CD14-positive monocyte (primary cell): ENCODE measurements at regions not wholly inside any gene's neighbourhood (a gene's known extent, or its start where the extent isn't known, plus 50 kb on each side); places are given as distances from the start of the nearest gene placed in this dataset.

Source experiments
- DNase-seq, 3 donors: peaks; one replicate each; pipeline ENCODE4 v3.0.0-alpha.2; 2011 to 2022
- H2AFZ ChIP-seq: 2 replicates; pipeline ENCODE4 v1.6.0; 2012; ENCODE audit warnings: mild to moderate bottlenecking, low read depth, low read length, inconsistent platforms; ENCODE audit not compliant: insufficient read depth, poor library complexity, severe bottlenecking
- H3K27ac ChIP-seq, 2 donors: 1 replicate in 1 of 2; 2 replicates in 1 of 2; pipeline ENCODE4 v1.5.1; 2012 to 2013; ENCODE audit warnings: low read length in 2 of 2, control low read depth in 1 of 2, inconsistent platforms in 1 of 2, low read depth in 1 of 2, mild to moderate bottlenecking in 1 of 2
- H3K27me3 ChIP-seq, 2 donors: one replicate each; pipeline versions ENCODE4 v1.6.0 to v1.6.1; 2011 to 2013; ENCODE audit warnings: low read length in 2 of 2; ENCODE audit not compliant: control insufficient read depth in 2 of 2, insufficient read depth in 2 of 2
- H3K36me3 ChIP-seq, 2 donors: replicated peaks in 1 of 2; 1 replicate in 1 of 2; 2 replicates in 1 of 2; pipeline versions ENCODE4 v1.5.1 to v1.6.1; 2012 to 2013; ENCODE audit warnings: low read length in 2 of 2, control low read depth in 1 of 2, inconsistent platforms in 1 of 2, mild to moderate bottlenecking in 1 of 2; ENCODE audit not compliant: insufficient read depth in 2 of 2, control insufficient read depth in 1 of 2
- H3K4me1 ChIP-seq, 2 donors: 1 replicate in 1 of 2; 2 replicates in 1 of 2; pipeline versions ENCODE4 v1.5.1 to v1.6.1; 2012 to 2013; ENCODE audit warnings: low read length in 2 of 2, control low read depth in 1 of 2, inconsistent platforms in 1 of 2, mild to moderate bottlenecking in 1 of 2, moderate library complexity in 1 of 2; ENCODE audit not compliant: insufficient read depth in 2 of 2, control insufficient read depth in 1 of 2
- H3K4me2 ChIP-seq: replicated peaks from 2 replicates; pipeline ENCODE3; 2012; ENCODE audit warnings: low read length, moderate library complexity, mild to moderate bottlenecking; ENCODE audit not compliant: poor library complexity, severe bottlenecking; ENCODE audit errors: extremely low read depth
- H3K4me3 ChIP-seq, 3 experiments: fragments of 200-600 bp in 1 of 3; sonication (generic) in 1 of 3; replicated peaks in 1 of 3; 1 replicate in 2 of 3; 2 replicates in 1 of 3; pipeline ENCODE4 v1.5.1; 2011 to 2013; ENCODE audit warnings: low read length in 3 of 3, mild to moderate bottlenecking in 3 of 3, control low read depth in 2 of 3, low read depth in 2 of 3, inconsistent platforms in 1 of 3, moderate library complexity in 1 of 3
- H3K79me2 ChIP-seq: 2 replicates; pipeline ENCODE4 v1.6.0; 2012; ENCODE audit warnings: mild to moderate bottlenecking, control low read depth, inconsistent platforms, low read length, moderate library complexity; ENCODE audit not compliant: insufficient read depth
- H3K9ac ChIP-seq: 2 replicates; pipeline ENCODE4 v1.6.0; 2017; ENCODE audit warnings: low read length, mild to moderate bottlenecking; ENCODE audit not compliant: insufficient read depth, poor library complexity, severe bottlenecking
- H3K9me3 ChIP-seq, 2 donors: replicated peaks in 1 of 2; 1 replicate in 1 of 2; 2 replicates in 1 of 2; pipeline versions ENCODE4 v1.5.1 to v1.6.1; 2012 to 2013; ENCODE audit warnings: low read length in 2 of 2, control low read depth in 1 of 2; ENCODE audit not compliant: control insufficient read depth in 1 of 2, insufficient read depth in 1 of 2
- H4K20me1 ChIP-seq: 2 replicates; pipeline ENCODE4 v1.6.0; 2012; ENCODE audit warnings: mild to moderate bottlenecking, low read length, control low read depth, moderate library complexity; ENCODE audit not compliant: insufficient read depth
- H3K27ac Mint-ChIP-seq, 7 donors: one replicate each; pipeline ENCODE4 v1.8.0; 2020; ENCODE audit warnings: mild to moderate bottlenecking in 7 of 7, mixed read lengths in 7 of 7, moderate library complexity in 6 of 7, inconsistent platforms in 2 of 7
- H3K27me3 Mint-ChIP-seq, 3 donors: one replicate each; pipeline ENCODE4 v1.8.0; 2021 to 2022; ENCODE audit warnings: low read depth in 3 of 3, mild to moderate bottlenecking in 3 of 3, mixed read lengths in 3 of 3, moderate library complexity in 3 of 3, inconsistent platforms in 1 of 3
- H3K36me3 Mint-ChIP-seq, 2 donors: one replicate each; pipeline ENCODE4 v1.8.0; 2020; ENCODE audit warnings: mixed read lengths in 2 of 2, inconsistent platforms in 1 of 2, mild to moderate bottlenecking in 1 of 2
- H3K4me1 Mint-ChIP-seq: one replicate; pipeline ENCODE4 v1.8.0; 2020; ENCODE audit warnings: mild to moderate bottlenecking, mixed read lengths
- H3K4me3 Mint-ChIP-seq, 2 donors: one replicate each; pipeline ENCODE4 v1.8.0; 2020; ENCODE audit warnings: mild to moderate bottlenecking in 2 of 2, mixed read lengths in 2 of 2, moderate library complexity in 1 of 2
- H3K9me3 Mint-ChIP-seq, 7 donors: one replicate each; pipeline ENCODE4 v1.8.0; 2020 to 2022; ENCODE audit warnings: mixed read lengths in 7 of 7, mild to moderate bottlenecking in 6 of 7, moderate library complexity in 6 of 7, inconsistent platforms in 2 of 7
- CTCF ChIP-seq: fragments of 200-600 bp; IDR thresholded peaks from one replicate; pipeline ENCODE4 v1.8.0; 2022; ENCODE audit warnings: antibody characterized with exemption, mild to moderate bottlenecking
- WGBS: methylation state at CpG from one replicate; pipeline ENCODE4 v1.1.5; 2013; ENCODE audit warnings: missing lambda C conversion rate; ENCODE audit not compliant: insufficient coverage; 5-methylcytosine and 5-hydroxymethylcytosine counted together
- intact Hi-C, 2 donors: fragments of 100-400 bp; cut with micrococcal nuclease; formaldehyde crosslinking; loops; one replicate each; pipeline versions ENCODE4 v1.15.0 to v1.15.1; 2023

- no peaks in the 10 kb centered on the region for H3K27me3 ChIP-seq
- intact Hi-C loops = no loop called here
- H3K9me3 Mint-ChIP-seq = peaks cover 0 to 8% (median 4%) of the 10 kb centered on the region in 7 donors
- H3K27ac Mint-ChIP-seq = no peak overlapping the region
- H3K4me3 ChIP-seq = no peak overlapping the region
- peaks cover 8 to 11% of the 10 kb centered on the region in 2 donors for H3K9me3 ChIP-seq
- no peaks in the 10 kb centered on the region for H3K4me1 ChIP-seq
- no peak overlapping the region for H2AFZ ChIP-seq
- H3K36me3 Mint-ChIP-seq = no peaks in the 10 kb centered on the region
- H3K27ac ChIP-seq = no peak overlapping the region
- H3K4me3 Mint-ChIP-seq = no peak overlapping the region
- H3K36me3 ChIP-seq = no peaks in the 10 kb centered on the region
- no peak for TF ChIP-seq CTCF
- no peak overlapping the region for H3K9ac ChIP-seq
- H3K27me3 Mint-ChIP-seq = no peaks in the 10 kb centered on the region
- no peak overlapping the region for H3K4me2 ChIP-seq
- DNase-seq = no peak
- H4K20me1 ChIP-seq = no peaks in the 10 kb centered on the region
- no peaks in the 10 kb centered on the region for H3K4me1 Mint-ChIP-seq
- no CpG with 5 or more reads among the region's 2 CpGs for WGBS
- no peaks in the 10 kb centered on the region for H3K79me2 ChIP-seq
Observed at GRCh38 chr1:190897233-190897632, 419.6 kb upstream of the BRINP3 start.

- no peak overlapping the region for H3K9ac ChIP-seq
- no peaks in the 10 kb centered on the region for H3K4me1 Mint-ChIP-seq
- H3K4me1 ChIP-seq = no peaks in the 10 kb centered on the region
- H3K27ac ChIP-seq = no peak overlapping the region
- no peaks in the 10 kb centered on the region for H3K27me3 ChIP-seq
- H3K4me2 ChIP-seq = no peak overlapping the region
- no peak overlapping the region for H3K4me3 ChIP-seq
- WGBS = no CpG with 5 or more reads among the region's 2 CpGs
- H3K9me3 Mint-ChIP-seq = peaks cover 0 to 6% (median 3%) of the 10 kb centered on the region in 7 donors
- TF ChIP-seq CTCF = no peak
- H3K36me3 Mint-ChIP-seq = no peaks in the 10 kb centered on the region
- H3K27me3 Mint-ChIP-seq = no peaks in the 10 kb centered on the region
- no peak overlapping the region for H3K27ac Mint-ChIP-seq
- no peaks in the 10 kb centered on the region for H4K20me1 ChIP-seq
- no peaks in the 10 kb centered on the region for H3K36me3 ChIP-seq
- intact Hi-C loops = no loop called here
- no peak overlapping the region for H2AFZ ChIP-seq
- DNase-seq = no peak
- no peaks in the 10 kb centered on the region for H3K79me2 ChIP-seq
- peaks cover under 1 to 2% of the 10 kb centered on the region in 2 donors for H3K9me3 ChIP-seq
- no peak overlapping the region for H3K4me3 Mint-ChIP-seq
Observed at GRCh38 chr1:190904091-190904695, 426.5 kb upstream of the BRINP3 start.
